Hepatocyte (in vitro differentiated cells): ENCODE measurements at regions not wholly inside any gene's neighbourhood (a gene's known extent, or its start where the extent isn't known, plus 50 kb on each side); places are given as distances from the start of the nearest gene placed in this dataset.

Experiments
- CTCF ChIP-seq: fragments of 200-600 bp; sonication (generic); IDR thresholded peaks from 2 replicates; pipeline ENCODE4 v1.5.1; 2016; ENCODE audit warnings: antibody characterized with exemption, mild to moderate bottlenecking; ENCODE audit not compliant: poor library complexity
- EZH2 ChIP-seq: fragments of 200-600 bp; sonication (generic); IDR thresholded peaks from 2 replicates; pipeline ENCODE4 v1.6.1; 2016; ENCODE audit warnings: antibody characterized with exemption, mild to moderate bottlenecking, borderline replicate concordance
- EZH2phosphoT487 ChIP-seq: fragments of 200-600 bp; sonication (generic); IDR thresholded peaks from one replicate; pipeline ENCODE4 v1.6.1; 2018; ENCODE audit warnings: antibody characterized with exemption, mild to moderate bottlenecking, low read depth, moderate library complexity; ENCODE audit not compliant: unreplicated experiment, severe bottlenecking

GRCh38 chr20:22180244-22180643 is 404.1 kb downstream of the FOXA2 start:
- TF ChIP-seq EZH2phosphoT487: no peak
- peak; percentile 9 for TF ChIP-seq CTCF
- no peak for TF ChIP-seq EZH2
